Fibroblast of mammary gland (primary cell): ENCODE measurements at regions not wholly inside any gene's neighbourhood (a gene's known extent, or its start where the extent isn't known, plus 50 kb on each side); places are given as distances from the start of the nearest gene placed in this dataset.

ENCODE experiments used
- DNase-seq: peaks from one replicate; pipeline ENCODE4 v3.0.0-alpha.2; 2010; ENCODE audit warnings: low read depth
- H3K4me3 ChIP-seq: 2 replicates; pipeline ENCODE4 v1.5.1; 2011; ENCODE audit warnings: low read depth, mild to moderate bottlenecking, low read length, moderate library complexity; ENCODE audit not compliant: control insufficient read depth
- CTCF ChIP-seq: conservative IDR thresholded peaks from 2 replicates; pipeline ENCODE4 v1.5.1; 2011; ENCODE audit warnings: low read depth, low read length, inconsistent platforms; ENCODE audit not compliant: control insufficient read depth, insufficient read depth

- no peak overlapping the region for H3K4me3 ChIP-seq
- no peak for DNase-seq
- TF ChIP-seq CTCF, result no peak
Observed at GRCh38 chr1:239164451-239165180, 221.8 kb upstream of the CHRM3 start.

GRCh38 chr1:239155466-239156091 lies 230.8 kb upstream of the CHRM3 start:
- H3K4me3 ChIP-seq, result no peak overlapping the region
- no peak for DNase-seq
- TF ChIP-seq CTCF, result no peak

GRCh38 chr1:239151937-239152336 lies 234.4 kb upstream of the CHRM3 start:
- DNase-seq, result no peak
- no peak overlapping the region for H3K4me3 ChIP-seq
- no peak for TF ChIP-seq CTCF

GRCh38 chr1:239140968-239141367 lies 245.4 kb upstream of the CHRM3 start:
- TF ChIP-seq CTCF, result no peak
- no peak for DNase-seq
- H3K4me3 ChIP-seq, result no peak overlapping the region

GRCh38 chr1:239139801-239140200 lies 246.6 kb upstream of the CHRM3 start:
- no peak for DNase-seq
- TF ChIP-seq CTCF, result no peak
- H3K4me3 ChIP-seq, result no peak overlapping the region

- no peak overlapping the region for H3K4me3 ChIP-seq
- TF ChIP-seq CTCF, result no peak
- DNase-seq, result no peak
Observed at GRCh38 chr1:239128541-239128940, 257.8 kb upstream of the CHRM3 start.
